ENCODE measurements at regions not wholly inside any gene's neighbourhood (a gene's known extent, or its start where the extent isn't known, plus 50 kb on each side); places are given as distances from the start of the nearest gene placed in this dataset.

DNA sequence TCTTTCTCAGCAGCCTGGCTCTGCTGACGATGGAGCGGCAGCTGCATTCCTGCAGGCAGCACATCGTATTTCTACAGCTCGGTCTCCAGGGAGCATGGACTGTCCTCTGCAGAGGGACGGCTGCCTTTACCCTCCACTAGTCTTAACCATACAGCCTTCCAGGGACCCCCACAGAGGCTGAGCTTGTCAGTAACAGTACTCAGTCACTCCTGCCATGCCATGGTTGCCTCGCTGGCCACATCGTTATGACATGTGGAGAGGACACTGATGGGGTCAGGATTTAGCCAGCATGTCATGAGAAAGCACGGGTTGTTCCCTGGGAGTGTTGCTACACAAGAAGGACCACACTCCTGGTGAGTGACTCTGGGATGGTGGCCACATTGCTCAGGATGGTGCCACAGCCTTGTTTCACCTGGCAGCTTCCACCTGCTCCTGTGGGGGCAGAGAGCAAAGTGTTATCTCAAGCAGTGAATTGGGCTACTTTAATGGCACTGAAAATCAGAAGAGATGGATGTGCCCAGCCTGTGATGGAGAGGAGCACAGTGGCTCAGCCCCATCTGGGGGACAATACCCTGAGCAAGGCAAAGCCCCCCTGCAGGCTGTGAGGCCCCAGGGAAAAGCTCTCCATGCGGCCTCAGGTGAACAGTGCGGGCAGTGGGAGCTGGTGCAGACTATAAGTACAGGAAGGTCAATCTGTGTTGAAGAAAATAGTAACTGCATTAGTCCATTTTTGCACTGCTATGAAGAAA, 443.9 kb downstream of the TCERG1L start:
- no peak for DNase-seq (ENCODE audit: low read depth)

DNA sequence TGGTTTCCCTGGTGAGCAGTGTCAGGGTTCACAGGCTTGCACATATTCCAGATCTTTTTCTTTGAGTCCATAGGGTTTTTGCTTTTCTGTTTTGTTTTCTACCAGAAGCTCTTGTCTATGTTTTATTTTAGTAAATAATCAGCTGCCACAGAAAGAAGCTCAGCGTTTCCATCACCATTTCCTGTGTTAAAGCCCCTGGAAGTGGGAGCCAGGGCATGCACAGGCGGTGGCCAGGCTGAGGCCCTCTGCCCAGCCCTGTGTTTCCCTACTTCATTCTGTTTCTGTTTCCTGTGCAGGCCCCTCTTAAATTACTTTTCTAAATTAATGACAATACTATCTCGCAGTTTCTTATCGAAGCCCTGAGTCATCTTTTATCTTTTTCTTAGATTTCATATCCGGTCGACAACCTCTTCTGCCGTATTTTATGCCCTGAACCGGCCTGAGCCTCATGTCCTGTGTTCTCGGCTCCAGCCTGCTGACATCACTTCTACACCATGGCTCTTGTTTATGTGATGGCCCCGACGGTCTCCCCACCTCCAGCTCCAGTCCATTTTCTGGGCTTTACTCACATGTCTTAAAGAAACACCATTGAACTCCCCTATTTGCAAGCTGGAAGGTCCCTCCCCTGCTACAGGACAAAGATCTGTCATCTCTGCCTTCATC, 442.2 kb downstream of the TCERG1L start:
- no peak for DNase-seq (ENCODE audit: low read depth)

DNA sequence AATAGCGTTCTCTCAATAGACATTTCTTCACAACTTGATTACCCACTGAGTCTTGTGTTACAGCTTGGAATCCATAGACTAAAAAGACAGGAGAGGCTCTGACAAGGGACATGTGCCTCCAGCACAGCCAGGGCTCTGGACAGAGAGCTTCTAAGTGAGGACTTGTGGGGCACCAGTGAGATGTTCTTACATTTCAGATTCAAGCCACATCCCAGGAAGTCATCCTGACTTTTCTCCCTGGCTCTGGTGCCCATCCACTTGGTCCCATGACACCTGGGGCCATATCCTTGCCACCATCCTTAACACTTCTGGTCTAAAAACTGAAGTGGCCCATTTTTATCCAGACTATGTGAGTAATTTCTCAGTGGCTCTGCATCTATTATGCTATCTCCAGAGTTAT, 440.1 kb downstream of the TCERG1L start:
- no peak for DNase-seq (ENCODE audit: low read depth)

DNA sequence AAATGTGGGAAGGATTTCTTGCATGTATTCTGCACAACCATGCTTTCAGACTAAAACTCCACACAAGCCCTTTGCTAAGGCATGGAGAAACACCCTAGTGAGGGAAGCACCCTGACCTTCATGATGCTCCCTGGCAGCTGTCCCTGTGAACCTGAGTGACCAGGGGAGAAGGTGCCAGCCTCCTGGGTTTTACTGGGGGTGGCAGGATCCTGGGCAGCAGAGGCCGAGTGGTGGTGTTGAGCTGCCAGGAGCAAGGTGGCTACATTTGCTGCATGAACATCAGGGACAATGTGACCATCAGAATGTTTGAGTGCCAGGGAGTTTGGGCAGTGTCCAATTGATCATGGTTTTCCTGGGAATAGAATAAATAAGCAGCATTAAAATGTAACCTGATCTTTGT, 437.9 kb downstream of the TCERG1L start:
- DNase-seq (ENCODE audit: low read depth), result no peak

DNA sequence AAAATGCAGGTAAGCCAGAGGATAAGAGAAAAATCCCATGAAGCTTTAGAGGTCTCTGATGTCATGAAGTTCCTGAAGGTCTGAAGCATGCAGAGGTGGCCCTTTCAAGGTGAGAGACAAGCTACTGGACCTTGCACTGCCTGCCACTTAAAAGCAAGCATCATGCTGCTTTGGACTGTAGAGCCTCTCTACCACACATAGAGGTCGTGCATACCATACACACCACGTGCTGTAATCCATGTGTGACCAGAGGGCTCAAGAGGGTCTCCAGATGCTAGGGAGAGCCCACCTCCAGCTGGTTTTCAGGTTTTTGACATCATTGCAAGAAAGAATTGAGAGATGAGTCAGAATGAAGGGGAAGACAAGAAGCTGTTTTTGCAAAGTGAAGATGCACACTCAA, 436.4 kb downstream of the TCERG1L start:
- no peak for DNase-seq (ENCODE audit: low read depth)

DNA sequence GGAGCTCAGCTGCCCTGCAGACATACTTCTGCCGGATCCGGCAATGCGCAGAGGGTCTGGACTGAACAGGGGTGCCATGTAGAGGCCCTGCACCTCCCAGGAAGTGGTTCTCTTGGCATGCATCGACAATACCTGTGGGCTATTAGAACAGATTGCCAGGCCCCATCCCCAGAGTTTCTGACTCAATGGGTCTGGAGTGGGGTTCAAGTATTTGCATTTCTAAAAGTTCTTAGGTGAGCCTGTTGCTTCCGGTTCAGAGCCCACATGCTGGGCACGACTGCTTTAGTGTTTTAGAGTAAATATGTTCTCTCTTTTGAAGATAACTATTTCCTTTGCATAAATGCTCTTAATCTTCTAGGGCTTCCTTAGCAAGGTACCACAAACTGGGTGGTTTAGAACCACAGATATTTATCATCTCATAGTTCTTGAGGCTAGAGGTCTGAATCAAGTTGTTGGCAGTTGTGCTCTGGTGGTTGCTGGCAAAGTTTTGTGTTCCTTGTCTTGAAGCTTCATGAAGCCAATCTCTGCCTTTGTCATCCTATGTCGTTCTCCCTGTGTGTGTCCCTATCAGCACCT, 435.5 kb downstream of the TCERG1L start:
- no peak for DNase-seq (ENCODE audit: low read depth)

DNA sequence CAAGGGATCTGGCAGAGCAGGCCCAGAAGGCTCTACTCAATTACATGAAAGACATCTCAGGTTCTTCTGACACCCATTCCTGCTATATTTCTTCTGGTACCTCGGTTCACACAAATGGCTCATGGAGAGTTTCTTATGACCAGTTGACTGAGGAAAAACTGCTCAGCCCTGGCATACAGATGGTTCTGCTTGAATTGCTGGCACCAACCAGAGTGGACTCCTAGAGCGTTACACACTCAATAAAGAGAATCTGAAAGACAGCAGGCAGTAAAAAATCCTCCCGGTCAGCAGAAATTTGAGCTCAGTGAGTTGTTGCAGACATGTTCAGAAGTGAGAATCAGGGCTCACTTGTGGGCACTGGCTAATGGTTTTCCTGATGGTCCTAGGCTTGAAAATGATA, 434.4 kb downstream of the TCERG1L start:
- no peak for DNase-seq (ENCODE audit: low read depth)

DNA sequence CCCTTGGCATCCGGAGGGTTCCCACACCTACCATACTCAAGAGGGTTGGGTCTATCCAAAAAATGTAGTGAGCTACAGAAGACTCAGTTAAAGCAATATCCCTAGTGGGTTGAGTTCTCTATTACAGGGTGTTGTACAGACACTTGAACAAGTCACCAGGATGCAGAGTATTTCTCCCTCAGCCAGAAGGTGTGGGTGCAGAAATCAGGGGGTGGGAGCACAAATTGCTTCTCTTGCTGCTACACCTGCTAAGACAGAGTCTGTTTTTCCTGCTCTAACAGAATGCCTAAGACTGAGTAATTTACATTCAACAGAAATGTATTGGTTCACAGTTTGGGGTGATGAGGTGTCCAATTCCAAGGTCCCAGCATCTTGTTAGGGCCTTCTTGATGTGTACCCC, 433.4 kb downstream of the TCERG1L start:
- no peak for DNase-seq (ENCODE audit: low read depth)

DNA sequence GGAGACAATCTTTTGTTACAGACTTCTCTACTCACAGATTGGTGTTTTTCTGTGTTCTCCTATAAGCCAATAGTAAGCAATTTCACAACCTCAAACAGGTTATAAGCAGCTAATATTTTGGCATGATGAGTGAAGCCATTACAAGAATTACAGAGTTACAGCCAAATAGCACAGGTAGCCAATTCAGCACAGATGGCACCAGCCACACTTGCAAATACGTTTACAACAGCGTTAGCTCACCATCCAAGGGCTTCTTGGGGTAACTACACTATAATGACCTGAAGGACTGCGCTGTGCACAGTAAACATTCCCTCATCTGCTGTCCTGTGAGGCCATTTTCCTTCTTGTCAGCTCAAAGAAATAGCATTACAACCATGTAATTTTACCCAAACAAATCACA, 428.6 kb downstream of the TCERG1L start:
- DNase-seq (ENCODE audit: low read depth), result no peak

DNA sequence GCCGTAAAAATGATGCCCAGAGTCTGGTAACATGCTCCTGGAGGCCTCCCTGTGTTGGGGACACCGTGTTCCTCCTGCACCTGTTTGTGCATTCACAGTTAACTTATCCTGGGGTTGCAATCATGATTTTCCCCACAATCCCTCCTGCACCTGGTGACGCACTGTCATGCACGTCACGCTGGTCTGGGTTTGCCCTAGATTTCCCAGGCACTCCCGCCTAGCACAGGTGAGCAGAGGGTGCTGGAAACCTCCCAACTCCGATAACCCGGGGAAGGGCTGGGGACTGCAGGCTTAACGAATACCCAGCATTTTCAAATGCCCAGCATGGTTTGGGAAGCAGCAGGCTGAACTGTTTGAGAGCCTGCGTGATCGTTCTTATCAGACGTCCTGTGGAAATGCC, 427.1 kb downstream of the TCERG1L start:
- no peak for DNase-seq (ENCODE audit: low read depth)

DNA sequence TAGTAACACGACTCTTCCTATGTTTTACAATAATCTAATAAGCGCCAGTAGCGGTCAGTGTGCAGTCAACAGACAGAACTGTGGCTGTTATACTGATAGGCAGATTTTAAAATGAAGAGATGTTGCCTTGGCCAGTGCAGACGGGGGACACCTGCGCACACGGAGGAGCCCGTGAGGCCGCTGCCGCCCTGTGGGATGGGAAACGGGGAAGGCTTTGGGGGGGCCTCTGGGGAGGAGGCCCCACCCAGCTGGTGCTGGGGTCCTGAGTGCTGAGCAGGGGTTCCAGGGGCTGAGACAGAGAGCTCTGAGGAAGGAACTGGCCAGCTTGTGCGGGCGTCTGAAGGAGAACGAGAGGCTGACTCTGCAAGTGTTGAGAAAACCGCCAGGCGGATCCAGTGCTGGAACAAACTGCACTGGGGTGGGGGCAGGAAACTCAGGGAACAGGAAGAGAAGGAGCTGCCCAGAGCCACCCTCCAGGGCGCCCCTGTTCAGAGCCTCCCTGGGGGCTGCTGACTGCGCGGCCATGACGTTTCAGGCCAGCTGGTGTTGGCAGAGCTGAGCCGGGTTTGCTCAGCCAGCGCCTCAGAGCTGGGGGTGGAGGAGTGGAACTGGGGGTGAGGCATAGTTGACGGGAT, 426.4 kb downstream of the TCERG1L start:
- DNase-seq (ENCODE audit: low read depth), result no peak

DNA sequence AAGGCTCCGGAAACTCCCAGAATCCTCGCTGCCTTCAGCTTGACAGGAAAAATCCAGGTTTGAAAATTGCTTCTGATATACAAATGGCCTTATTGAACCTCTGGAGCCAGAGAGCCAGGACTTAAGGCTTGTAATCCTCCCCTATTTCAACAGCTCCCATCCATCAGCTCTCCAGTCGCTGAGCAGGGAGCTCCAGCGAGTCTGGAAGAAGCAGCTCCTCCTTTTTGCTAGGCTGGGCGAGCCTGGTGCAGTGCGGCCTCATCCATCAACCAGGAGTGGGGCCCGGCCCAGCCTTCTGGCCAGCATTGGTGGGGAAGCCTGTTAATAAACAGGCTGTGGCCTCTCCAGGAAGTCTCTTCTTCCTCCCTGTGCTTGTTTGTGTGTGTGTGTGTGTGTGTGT, 424.4 kb downstream of the TCERG1L start:
- DNase-seq (ENCODE audit: low read depth), result no peak

DNA sequence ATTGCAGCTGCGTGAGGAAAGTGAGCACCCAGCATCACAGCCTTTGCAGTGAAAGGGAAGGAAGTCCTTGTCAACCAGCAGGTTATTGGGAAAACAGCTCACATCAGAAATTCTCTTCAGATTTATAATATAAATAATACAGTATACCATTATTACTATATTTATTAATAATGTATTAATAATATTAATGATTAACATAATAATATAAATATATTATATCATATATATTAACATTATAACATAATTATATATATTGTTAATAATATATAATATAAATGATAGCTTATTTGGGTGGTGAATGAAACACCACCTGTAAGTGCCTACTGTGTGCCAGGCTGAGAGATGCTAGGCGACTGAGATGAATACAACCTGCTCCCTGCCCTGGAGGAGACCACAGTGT, 423.0 kb downstream of the TCERG1L start:
- no peak for DNase-seq (ENCODE audit: low read depth)

DNA sequence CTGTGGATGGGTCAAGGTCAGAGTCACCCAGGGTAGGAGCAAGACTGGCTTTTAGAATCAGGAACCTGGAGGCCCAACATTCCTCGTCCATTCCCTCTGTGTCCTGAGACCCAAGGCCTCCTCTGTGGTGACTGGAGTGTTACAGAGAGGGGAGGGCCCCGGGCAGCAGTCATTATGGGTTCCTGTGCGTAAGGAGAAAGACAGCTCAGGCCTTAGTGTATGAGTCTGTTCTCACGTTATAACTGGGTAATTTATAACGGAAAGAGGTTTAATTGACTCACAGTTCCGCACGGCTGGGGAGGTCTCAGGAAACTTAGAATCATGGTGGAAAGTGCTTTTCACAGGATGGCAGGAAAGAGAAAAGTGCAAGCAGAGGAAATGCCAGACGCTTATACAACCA, 422.3 kb downstream of the TCERG1L start:
- DNase-seq (ENCODE audit: low read depth), result no peak

DNA sequence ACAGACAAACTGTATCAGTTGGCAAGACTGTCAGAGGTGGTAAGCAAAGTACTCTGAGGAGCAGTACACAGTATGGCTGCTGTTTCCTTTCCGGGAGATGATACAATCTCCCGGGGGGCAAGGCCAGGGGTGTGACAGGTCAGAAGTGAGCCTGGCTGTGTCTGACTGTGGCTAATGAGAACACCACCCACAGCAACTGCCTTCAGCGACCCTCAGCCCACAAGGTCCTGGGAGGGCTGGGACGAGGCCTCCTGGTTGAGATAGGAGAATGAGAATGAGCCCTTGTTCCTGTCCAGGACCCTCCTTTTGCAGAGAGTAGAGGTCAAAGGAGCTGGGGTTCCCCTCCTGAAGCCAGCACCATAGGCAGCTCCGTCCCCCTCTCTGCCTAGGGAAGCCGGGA, 421.7 kb downstream of the TCERG1L start:
- no peak for DNase-seq (ENCODE audit: low read depth)

DNA sequence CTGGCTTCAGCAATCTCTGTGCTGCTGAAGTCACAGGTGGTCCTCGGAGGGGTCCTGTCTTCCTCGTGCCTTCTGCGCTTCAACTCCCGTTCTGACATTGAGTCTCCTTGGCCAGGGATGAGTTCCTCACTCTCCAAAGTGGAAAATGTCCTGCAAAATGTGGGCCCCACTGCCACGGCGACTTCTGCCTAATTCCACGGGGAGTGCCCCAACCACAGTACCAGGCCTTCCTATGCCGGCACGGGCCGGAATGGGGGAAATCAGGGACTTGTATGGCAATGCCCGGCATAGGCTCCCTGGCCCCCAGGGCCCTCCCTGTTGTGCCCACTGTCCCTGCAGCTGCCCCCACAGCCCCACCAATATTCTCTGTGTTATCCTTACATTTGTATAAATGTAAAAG, 420.5 kb downstream of the TCERG1L start:
- DNase-seq (ENCODE audit: low read depth), result no peak

DNA sequence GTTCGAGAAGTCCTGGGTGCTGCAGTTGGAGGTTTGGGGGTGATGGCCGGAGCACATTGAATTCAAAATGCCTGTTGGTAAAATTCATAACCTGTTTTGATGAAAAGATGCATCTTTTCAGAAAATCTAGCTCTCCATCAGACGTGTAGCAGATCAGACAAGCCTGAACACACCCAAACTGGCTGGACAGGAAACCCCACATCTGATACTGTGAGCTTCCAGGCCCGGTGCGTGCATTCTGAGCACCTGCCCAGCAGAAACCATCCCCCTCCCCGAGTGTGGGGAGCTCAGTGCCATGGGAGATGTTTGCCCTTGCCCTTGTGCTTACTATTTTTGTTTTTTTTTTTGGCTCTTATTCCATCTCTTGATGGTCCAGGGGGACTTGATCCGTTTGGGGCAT, 417.1 kb downstream of the TCERG1L start:
- DNase-seq (ENCODE audit: low read depth), result no peak

DNA sequence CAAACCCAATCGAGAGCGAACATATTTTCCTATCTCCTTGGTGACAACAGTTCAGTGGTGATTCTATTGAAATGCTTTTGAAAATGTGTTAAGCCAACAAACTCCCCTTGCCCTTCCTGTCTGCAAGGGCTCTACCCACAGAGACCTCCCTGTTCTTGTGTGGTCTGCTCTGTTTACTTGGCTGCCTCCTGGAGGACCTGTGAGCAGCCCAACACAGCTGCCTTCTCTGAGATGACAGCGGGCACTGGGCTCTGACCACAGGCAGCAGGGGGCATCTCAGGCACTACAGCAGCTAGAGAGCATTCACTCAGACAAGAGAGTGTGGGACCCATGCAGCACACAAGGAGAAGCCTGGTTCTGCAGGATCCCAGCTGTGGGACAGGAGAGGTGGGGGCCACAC, 416.4 kb downstream of the TCERG1L start:
- DNase-seq (ENCODE audit: low read depth), result no peak

DNA sequence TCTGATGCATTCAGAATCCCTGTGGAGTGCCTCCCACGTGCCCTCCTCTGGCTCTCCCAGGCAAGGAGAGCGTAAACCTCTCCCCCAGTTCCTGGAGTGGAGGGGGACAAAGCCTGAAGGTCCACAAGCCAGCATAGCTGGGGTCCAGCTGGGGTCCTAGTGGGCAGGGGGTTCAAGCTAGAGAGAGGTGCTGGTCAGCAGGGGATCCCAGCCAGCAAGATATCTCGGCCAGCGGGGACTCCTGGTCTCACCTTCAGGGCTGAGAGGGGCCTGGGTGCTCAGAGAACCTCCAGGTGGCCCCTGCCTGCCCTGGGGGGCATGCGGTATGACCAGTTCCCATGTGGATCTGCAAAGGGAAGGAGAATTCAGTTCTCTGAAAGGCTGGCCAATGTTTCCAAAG, 413.7 kb downstream of the TCERG1L start:
- no peak for DNase-seq (ENCODE audit: low read depth)

DNA sequence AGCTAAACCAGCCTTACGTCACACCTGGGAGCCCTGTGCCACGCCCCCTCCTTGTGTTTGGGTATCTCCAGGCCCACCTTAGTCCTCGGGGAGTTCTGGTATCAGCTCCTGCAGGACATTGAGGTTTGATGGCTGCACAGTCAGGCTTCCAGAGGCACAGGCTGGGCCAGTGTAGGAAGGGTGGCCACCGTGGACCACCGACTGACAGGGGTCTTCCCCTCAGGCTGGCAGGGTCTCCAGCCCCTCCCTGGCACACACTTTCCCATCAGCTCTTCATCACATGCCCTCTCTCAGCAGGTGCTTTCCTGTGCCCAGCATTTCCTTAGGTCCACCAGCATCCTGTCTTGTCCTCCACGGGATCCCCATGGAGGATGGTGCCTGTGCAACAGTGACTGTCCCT, 413.1 kb downstream of the TCERG1L start:
- no peak for DNase-seq (ENCODE audit: low read depth)

DNA sequence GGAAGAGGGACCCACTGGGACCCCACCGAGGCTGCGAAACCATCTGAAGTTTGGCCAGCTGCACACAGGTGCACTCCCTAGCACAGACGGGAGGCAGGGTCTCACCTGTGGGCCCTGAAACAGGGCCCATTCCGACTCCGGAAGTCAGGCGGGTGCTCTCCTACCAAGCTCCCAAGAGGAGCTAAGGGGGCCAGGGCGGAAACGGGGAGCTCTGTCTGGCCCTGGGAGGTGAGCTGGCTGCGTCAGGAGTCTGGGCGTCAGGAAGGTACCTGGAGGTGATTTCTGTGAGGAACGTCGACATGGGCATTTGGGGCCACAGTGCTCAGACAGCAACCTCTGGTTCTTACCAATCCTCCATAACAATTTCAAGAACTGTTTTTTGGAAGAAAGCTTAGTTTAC, 411.7 kb downstream of the TCERG1L start:
- DNase-seq (ENCODE audit: low read depth), result no peak

DNA sequence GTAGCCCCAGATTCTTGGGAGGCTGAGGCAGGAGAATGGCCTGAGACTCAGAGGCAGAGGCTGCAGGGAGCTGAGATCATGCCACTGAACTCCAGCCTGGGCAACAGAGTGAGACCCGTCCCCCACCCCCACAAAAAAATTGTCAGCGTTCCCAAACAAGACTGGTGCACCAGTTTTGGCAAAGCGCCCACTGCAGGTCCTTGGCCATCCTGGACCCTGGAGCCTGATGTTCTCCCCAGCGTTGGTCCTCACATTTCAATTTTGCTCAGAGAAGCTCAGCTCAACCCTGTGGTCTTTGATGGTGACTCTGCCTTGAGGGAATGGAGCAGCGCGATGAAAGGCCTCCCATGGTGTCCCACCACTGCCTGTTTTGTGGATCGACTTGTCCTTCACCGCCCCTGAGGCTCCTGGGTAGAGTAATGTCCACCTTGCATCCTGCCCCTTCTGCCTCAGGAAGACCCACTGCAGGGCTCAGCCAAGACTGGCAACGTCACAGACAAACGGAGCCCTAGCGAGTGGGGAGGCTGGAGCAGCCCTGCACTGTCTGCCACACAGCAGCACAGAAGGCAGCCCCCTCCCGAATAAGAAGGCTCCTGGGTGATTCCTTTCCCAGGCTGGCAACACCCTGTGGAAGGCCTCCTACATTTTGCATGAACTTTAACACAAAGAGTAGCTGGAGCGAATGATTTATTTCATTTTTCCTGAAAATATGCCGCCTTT, 410.9 kb downstream of the TCERG1L start:
- DNase-seq (ENCODE audit: low read depth), result no peak
